HPDE6-E6E7 (cell line): ENCODE measurements at regions not wholly inside any gene's neighbourhood (a gene's known extent, or its start where the extent isn't known, plus 50 kb on each side); places are given as distances from the start of the nearest gene placed in this dataset.
A peak's percentile ranks its signal among the peaks of the same experiment; 100 is the strongest.

ENCODE experiments used
- DNase-seq: peaks from one replicate; pipeline ENCODE4 v3.0.0; 2011; ENCODE audit warnings: missing footprints; ENCODE audit errors: extremely low spot score

DNA sequence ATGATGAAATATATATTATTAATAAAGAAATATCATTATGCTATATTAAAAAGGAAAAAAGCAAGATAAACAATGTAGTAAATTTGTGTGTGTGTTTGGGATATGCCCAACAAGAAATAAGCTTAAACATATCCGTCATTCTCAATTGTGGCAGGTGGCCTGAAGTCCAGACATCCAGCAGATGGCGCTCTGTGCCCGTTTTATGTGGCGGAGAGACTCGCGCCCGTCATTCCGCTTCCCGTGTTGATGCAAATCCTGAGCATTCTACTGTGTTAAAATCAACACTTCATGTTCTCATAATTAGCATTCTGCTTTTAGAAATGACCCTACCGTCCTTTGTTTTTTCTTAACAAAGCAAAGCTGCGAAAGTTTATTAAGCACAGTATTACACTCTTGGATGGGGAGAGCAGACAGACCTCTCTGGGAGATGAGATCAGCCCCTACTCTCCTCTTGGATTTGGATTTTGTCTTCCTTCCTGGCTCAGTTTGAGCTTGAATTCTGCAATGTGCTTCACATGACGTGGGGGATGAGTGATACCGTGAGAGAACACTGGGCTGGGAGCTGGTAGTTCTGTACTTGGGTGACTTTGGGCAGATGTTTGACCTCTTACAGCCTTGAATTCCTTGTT lies 125.8 kb downstream of the MCHR2 start:
- DNase-seq: peak; percentile 54
